OCI-LY3 (cell line): ENCODE measurements at regions not wholly inside any gene's neighbourhood (a gene's known extent, or its start where the extent isn't known, plus 50 kb on each side); places are given as distances from the start of the nearest gene placed in this dataset.

Source experiments
- H2AFZ ChIP-seq: fragments of 200-600, 300-600 bp; shearing (Covaris generic); 2 replicates; pipeline ENCODE4 v1.6.0; 2014; ENCODE audit warnings: antibody characterized with exemption, low read depth, low read length
- H3K27ac ChIP-seq: fragments of 200-600, 300-600 bp; sonication (generic); 2 replicates; pipeline ENCODE4 v1.5.1; 2014; ENCODE audit warnings: mild to moderate bottlenecking, low read length, moderate library complexity, mixed read lengths
- H3K27me3 ChIP-seq: fragments of 200-600, 300-600 bp; sonication (generic); 2 replicates; pipeline ENCODE4 v1.6.1; 2014; ENCODE audit warnings: low read depth, low read length, mixed read lengths
- H3K36me3 ChIP-seq: fragments of 200-600, 300-600 bp; sonication (generic); replicated peaks from 2 replicates; pipeline ENCODE3; 2014; ENCODE audit warnings: low read depth, low read length, mixed read lengths
- H3K4me1 ChIP-seq: fragments of 300-600, 200-600 bp; sonication (generic); 2 replicates; pipeline ENCODE4 v1.6.1; 2014; ENCODE audit warnings: low read length, mixed read lengths
- H3K4me2 ChIP-seq: fragments of 200-600, 300-600 bp; sonication (generic); 2 replicates; pipeline ENCODE4 v1.6.1; 2014; ENCODE audit warnings: low read length, mixed read lengths
- H3K4me3 ChIP-seq: fragments of 300-600, 200-600 bp; sonication (generic); 2 replicates; pipeline ENCODE4 v1.5.1; 2014; ENCODE audit warnings: antibody characterized with exemption, mild to moderate bottlenecking, low read length, moderate library complexity
- H3K79me2 ChIP-seq: fragments of 300-600, 200-600 bp; shearing (Covaris generic); 2 replicates; pipeline ENCODE4 v1.6.1; 2014; ENCODE audit warnings: mild to moderate bottlenecking, low read length, mixed read lengths
- H3K9ac ChIP-seq: fragments of 300-600, 200-600 bp; shearing (Covaris generic); 2 replicates; pipeline ENCODE4 v1.6.0; 2014; ENCODE audit warnings: mild to moderate bottlenecking, low read length, moderate library complexity
- H3K9me3 ChIP-seq: fragments of 200-600, 300-600 bp; shearing (Covaris generic); 2 replicates; pipeline ENCODE4 v1.6.1; 2014; ENCODE audit warnings: low read length, mixed read lengths; ENCODE audit not compliant: insufficient read depth
- H4K20me1 ChIP-seq: fragments of 200-600, 300-600 bp; sonication (generic); 2 replicates; pipeline ENCODE4 v1.6.1; 2016; ENCODE audit warnings: low read length, mixed read lengths; ENCODE audit not compliant: insufficient read depth
- EZH2phosphoT487 ChIP-seq: fragments of 200-600 bp; shearing (Covaris generic); IDR thresholded peaks from 2 replicates; pipeline ENCODE4 v1.6.1; 2018; ENCODE audit warnings: antibody characterized with exemption, mixed run types, low read depth
- TF ChIP-seq, protein P1 (sequence below): fragments of 200-600, 300-600 bp; sonication (generic); IDR thresholded peaks from 2 replicates; pipeline ENCODE4 v1.5.1; 2014; ENCODE audit warnings: antibody characterized with exemption, low read length, low read depth

DNA sequence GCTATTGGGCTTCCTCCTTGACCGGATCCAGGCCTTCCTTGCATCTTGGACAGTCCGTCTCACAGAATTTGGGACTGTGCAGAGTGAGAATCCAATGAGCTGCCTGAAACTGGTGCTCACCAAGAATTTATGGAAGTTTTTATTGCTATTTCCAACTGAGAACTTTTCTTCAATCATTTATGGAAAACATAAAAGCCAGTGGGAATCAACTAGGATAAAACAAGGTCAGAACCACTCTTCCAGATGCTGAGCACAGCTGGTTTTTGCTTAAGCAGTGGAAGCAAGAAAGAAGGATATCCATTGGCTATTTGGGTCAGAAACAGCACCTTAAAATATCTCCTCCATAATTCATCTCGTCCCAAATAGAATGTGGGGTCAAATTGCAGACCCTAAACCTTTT, 74.2 kb downstream of the CD83 start:
- Histone ChIP-seq H3K27ac (no peak overlapping the region), H3K4me1 (no peaks in the 10 kb centered on the region), H3K4me2 (no peak overlapping the region), H3K9ac (no peak overlapping the region), H3K4me3 (no peak overlapping the region), H3K9me3 (no peaks in the 10 kb centered on the region), H2AFZ (no peak overlapping the region), H3K36me3 (no peaks in the 10 kb centered on the region), H4K20me1 (no peaks in the 10 kb centered on the region), H3K79me2 (no peaks in the 10 kb centered on the region), H3K27me3 (no peaks in the 10 kb centered on the region)
- TF ChIP-seq, protein P1, sequence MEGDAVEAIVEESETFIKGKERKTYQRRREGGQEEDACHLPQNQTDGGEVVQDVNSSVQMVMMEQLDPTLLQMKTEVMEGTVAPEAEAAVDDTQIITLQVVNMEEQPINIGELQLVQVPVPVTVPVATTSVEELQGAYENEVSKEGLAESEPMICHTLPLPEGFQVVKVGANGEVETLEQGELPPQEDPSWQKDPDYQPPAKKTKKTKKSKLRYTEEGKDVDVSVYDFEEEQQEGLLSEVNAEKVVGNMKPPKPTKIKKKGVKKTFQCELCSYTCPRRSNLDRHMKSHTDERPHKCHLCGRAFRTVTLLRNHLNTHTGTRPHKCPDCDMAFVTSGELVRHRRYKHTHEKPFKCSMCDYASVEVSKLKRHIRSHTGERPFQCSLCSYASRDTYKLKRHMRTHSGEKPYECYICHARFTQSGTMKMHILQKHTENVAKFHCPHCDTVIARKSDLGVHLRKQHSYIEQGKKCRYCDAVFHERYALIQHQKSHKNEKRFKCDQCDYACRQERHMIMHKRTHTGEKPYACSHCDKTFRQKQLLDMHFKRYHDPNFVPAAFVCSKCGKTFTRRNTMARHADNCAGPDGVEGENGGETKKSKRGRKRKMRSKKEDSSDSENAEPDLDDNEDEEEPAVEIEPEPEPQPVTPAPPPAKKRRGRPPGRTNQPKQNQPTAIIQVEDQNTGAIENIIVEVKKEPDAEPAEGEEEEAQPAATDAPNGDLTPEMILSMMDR = no peak
- TF ChIP-seq EZH2phosphoT487 = no peak

DNA sequence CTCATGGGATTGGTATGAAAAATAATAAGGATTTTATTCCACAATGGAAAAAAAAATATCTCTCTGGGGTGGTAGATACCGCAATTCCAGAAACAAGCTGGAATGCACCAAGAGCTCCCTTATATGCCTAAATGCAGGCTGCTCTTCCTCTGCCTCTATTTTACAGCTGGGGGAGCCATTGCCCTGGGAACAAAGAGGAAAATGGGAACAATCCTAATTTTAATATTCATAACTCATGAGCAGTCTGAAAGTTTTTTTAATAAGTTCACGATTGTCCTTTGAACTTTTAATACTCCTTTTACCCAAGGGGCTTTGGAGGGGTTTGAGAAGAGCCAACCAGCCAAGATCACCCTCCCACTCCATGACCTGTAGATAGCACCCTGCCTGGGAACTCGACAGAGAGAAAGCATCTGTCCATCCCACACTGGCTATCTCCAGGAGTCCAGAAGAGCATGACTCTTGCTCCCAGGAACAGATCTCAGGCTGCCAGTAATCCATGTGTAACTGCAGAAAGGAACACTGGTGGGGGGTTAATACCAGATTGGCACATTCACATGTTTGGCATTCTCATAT, 74.7 kb downstream of the CD83 start:
- H3K4me1 ChIP-seq = no peaks in the 10 kb centered on the region
- H3K36me3 ChIP-seq = no peaks in the 10 kb centered on the region
- H3K27me3 ChIP-seq = no peaks in the 10 kb centered on the region
- H3K79me2 ChIP-seq = no peaks in the 10 kb centered on the region
- H2AFZ ChIP-seq = no peak overlapping the region
- H3K27ac ChIP-seq = no peak overlapping the region
- no peak overlapping the region for H3K9ac ChIP-seq
- no peak overlapping the region for H3K4me2 ChIP-seq
- no peak for TF ChIP-seq EZH2phosphoT487
- TF ChIP-seq, protein P1 = no peak
- H3K9me3 ChIP-seq = no peaks in the 10 kb centered on the region
- no peaks in the 10 kb centered on the region for H4K20me1 ChIP-seq
- no peak overlapping the region for H3K4me3 ChIP-seq

DNA sequence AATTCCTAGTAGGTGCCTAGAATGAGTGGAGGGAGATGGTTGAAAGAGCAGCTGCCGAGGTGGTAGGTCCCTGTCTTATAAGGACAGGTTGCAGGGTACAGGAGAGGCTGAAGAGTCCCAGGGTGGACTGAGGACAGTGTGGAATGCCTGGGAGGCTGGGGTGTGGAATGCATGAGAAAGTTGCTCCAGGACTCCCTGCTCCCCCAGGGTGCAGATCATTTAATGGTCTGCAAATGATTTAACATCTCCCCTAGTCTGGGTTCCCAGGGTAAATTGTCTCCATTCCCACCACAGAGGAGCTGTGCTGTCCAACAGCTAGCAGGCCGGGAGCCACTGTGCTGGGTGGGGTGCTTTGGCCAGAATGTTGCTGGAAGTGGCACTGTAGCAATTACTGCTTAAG, 76.0 kb downstream of the CD83 start:
- Histone ChIP-seq H3K79me2 (no peaks in the 10 kb centered on the region), H3K9me3 (no peaks in the 10 kb centered on the region), H3K4me3 (no peak overlapping the region), H2AFZ (no peak overlapping the region), H4K20me1 (0 out of 2 replicates have a peak, but pooled peaks cover 1% of the 10 kb centered on the region), H3K9ac (no peak overlapping the region), H3K4me2 (no peak overlapping the region), H3K27ac (no peak overlapping the region), H3K27me3 (no peaks in the 10 kb centered on the region), H3K36me3 (no peaks in the 10 kb centered on the region), H3K4me1 (no peaks in the 10 kb centered on the region)
- TF ChIP-seq EZH2phosphoT487 = no peak
- TF ChIP-seq, protein P1 = no peak

DNA sequence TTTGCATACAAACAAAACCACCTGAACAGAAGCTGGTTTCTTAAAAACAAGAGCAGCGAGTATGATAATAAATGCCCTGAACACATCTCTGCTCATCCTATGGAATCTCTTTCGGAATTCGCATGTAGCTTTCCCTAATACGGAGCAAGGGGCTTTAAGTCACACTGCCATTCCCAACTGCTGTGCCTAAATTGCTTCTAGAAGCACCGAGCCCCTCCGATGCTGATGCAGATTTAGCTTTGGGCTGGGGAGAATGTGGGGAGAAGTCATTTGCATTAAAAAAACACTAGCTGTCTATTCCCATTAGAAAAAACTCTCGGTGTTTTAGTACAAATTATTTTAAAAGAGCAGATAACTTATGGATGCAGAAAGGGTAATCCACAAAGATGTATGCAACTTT, 76.9 kb downstream of the CD83 start:
- no peak overlapping the region for H3K9ac ChIP-seq
- H3K27me3 ChIP-seq = no peaks in the 10 kb centered on the region
- no peak overlapping the region for H3K4me2 ChIP-seq
- no peaks in the 10 kb centered on the region for H3K79me2 ChIP-seq
- H3K36me3 ChIP-seq = peaks cover 4% of the 10 kb centered on the region
- no peak overlapping the region for H3K4me3 ChIP-seq
- 0 out of 2 replicates have a peak, but pooled peaks cover 3% of the 10 kb centered on the region for H4K20me1 ChIP-seq
- no peaks in the 10 kb centered on the region for H3K4me1 ChIP-seq
- H2AFZ ChIP-seq = no peak overlapping the region
- H3K27ac ChIP-seq = no peak overlapping the region
- no peaks in the 10 kb centered on the region for H3K9me3 ChIP-seq
- TF ChIP-seq, protein P1 = no peak
- no peak for TF ChIP-seq EZH2phosphoT487
